ENCODE measurements at regions not wholly inside any gene's neighbourhood (a gene's known extent, or its start where the extent isn't known, plus 50 kb on each side); places are given as distances from the start of the nearest gene placed in this dataset.
"Not testable (repeated sequence)": the region's sequence is repeated elsewhere in the genome, so short reads cannot be mapped to it uniquely, and the experiment has no call there.

- TF ChIP-seq, protein P1, sequence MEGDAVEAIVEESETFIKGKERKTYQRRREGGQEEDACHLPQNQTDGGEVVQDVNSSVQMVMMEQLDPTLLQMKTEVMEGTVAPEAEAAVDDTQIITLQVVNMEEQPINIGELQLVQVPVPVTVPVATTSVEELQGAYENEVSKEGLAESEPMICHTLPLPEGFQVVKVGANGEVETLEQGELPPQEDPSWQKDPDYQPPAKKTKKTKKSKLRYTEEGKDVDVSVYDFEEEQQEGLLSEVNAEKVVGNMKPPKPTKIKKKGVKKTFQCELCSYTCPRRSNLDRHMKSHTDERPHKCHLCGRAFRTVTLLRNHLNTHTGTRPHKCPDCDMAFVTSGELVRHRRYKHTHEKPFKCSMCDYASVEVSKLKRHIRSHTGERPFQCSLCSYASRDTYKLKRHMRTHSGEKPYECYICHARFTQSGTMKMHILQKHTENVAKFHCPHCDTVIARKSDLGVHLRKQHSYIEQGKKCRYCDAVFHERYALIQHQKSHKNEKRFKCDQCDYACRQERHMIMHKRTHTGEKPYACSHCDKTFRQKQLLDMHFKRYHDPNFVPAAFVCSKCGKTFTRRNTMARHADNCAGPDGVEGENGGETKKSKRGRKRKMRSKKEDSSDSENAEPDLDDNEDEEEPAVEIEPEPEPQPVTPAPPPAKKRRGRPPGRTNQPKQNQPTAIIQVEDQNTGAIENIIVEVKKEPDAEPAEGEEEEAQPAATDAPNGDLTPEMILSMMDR (IDR thresholded peaks at IDR 0.05): not testable (repeated sequence)
- not testable (repeated sequence) for TF ChIP-seq POLR2A (IDR thresholded peaks at IDR 0.05)
Measured at GRCh38 chr7:19517546-19517945, 191.3 kb downstream of the POLR1F start.
